Glomerular visceral epithelial cell (primary cell): ENCODE measurements at regions not wholly inside any gene's neighbourhood (a gene's known extent, or its start where the extent isn't known, plus 50 kb on each side); places are given as distances from the start of the nearest gene placed in this dataset.

ENCODE experiments used
- DNase-seq: peaks from one replicate; pipeline ENCODE4 v3.0.0-alpha.2; 2016; ENCODE audit errors: extremely low spot score

- DNase-seq, result no peak
Measured at GRCh38 chr4:41359836-41360213, 103.1 kb downstream of the UCHL1 start.

- DNase-seq, result peak; percentile 78
Measured at GRCh38 chr4:41360214-41360920, 103.6 kb downstream of the UCHL1 start.

- DNase-seq, result peak; percentile 56
Measured at GRCh38 chr4:41360921-41361793, 104.4 kb downstream of the UCHL1 start.

DNA sequence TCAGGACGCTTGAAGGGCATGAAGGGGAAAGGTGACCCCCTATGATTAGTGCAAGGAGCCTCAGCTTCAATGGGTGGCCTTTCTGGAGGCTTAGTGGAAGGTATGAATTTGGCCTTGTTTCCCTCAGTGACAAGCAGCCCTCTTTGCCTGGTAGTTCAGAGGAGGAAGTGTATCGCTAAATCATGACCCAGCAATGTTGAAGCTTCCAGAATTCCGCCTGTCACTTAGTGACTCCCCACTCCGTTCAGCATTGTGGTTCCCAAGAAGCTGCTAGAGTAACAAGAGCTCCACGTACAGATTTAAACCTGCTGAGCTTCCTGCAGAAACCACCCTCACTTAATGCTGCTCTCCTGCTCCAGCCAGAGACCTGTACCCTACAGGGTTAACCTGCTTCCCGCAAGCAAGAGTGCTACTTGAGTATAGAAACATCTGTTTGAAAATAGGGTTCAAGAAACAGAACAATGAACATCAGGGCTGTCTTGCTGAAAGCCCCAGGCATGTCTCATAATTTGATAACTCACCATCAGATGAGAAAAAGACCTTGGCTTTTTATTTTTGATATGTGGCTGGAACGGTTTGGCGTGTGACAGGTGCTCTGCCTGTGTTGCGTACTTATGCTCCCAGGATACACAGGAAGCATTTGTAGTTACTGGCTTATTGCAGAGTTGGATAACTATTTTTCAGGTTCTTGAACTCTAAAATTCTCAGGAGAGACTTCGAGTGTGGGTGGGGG, 105.2 kb downstream of the UCHL1 start:
- DNase-seq, result peak; percentile 32

GRCh38 chr4:41362621-41363383, 106.1 kb downstream of the UCHL1 start:
- no peak for DNase-seq

DNA sequence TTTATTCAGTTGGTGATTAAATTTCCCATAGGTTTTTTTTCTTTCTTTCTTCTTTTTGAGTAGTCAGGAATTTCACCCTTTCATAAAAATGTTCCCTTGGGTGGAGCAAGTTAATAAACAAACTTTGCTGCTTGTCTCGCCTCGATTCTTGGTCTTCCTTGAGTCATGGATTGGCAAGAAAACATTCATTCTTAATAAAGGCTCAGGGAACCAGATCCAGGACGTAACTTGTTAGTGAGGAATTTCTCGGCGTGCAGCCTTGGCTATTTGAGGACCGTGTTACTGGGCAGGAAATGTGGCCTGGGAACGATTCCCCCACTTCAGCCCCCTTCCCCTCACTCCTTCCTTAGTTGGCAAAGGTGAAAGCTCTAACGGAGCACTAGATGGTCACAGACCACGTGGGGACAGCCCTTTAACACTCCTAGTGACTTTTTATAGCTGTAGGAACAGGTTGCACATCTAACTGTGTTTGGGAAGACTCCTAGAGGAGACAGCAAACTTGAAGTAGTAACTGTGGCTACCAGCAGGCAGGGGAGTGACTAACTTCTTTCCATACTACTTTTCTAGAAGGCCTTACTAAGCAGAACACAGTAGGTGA, 106.8 kb downstream of the UCHL1 start:
- peak; percentile 58 for DNase-seq

DNA sequence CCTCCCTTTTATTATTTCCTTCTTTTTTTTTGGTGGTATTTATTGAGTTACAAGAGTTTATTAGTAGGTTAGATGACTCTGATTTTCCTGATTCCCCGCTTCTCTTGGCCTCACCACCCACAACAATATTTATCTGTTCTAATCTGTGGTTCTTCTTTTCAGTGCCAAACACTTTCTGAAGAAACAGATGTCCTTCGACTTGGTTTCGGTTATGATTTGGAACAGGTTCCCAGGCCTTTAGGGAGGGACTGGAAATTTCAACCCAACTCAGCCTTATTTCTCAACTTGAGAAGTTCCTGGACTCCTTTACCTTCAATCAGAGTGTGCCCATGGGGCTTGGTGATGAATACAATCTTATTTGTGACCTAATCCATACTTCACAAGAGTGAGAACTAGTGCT, 108.1 kb downstream of the UCHL1 start:
- DNase-seq, result no peak

- DNase-seq, result no peak
Measured at GRCh38 chr4:41365681-41366080, 109.0 kb downstream of the UCHL1 start.

DNA sequence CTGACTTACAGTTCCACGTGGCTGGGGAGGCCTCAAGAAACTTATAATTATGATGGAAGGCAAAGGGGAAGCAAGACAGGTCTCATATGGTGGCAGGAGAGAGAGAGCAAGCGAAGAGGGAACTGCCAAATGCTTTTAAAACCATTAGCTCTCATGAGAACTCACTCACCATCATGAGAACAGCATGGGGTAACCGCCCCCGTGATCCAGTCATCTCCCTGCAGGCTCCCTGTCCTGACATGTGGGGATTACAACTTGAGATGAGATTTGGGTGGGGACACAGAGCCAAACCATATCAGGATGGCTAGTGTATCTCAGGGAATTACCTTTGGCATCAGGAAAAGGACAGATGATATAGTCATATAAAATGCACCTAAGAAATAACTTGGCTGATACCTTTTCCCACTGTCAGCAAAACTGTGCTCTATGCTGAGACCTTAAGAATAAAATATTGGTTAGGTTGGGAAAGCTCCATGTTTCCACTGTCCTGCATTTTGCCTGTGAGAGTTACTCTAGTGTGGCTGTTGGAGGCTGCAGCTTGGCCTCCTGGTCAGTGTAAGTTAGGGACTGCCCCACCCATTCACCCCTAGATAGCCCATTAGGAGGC, 110.3 kb downstream of the UCHL1 start:
- no peak for DNase-seq

DNA sequence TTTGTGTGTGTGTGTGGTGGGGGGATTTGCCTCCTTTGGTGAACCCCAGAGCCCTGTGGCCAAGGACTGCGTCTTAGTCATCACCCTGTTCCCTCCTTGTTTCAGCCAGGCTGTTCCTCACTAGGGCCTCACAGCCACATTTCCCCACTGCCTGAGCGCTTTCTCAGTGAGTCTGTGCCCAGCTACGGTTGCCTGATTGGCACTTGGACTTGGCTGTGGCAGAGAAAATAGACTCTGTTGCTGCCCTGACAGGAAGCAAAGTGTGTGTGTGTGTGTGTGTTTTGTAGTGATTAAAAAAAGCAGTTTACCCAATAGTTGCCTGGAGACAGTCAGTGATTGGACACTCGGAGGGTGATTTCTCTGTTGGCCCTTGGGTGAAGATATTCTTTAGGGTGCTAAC, 113.0 kb downstream of the UCHL1 start:
- peak; percentile 41 for DNase-seq

GRCh38 chr4:41373221-41373620, 116.5 kb downstream of the UCHL1 start:
- no peak for DNase-seq

DNA sequence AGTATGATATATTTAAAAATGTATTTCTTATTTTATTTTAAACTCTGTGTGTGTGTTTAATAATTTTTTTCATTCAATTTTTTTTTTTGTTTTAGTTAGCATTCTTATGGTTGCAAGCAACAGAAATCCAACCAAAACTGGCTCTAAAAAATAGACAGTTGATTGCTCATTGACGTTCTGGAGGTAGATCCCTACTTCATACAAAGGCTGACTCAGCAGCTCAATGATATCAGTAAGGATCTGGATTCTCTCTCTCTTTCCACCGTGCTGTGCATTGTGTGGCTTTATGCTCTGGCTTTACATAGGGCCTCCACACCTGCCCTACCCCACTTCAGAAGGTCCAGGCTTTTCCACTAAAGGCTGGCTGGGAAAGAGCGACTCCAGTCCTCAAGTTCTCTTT, 117.8 kb downstream of the UCHL1 start:
- DNase-seq, result no peak

- no peak for DNase-seq
Measured at GRCh38 chr4:41375561-41375960, 118.8 kb downstream of the UCHL1 start.

DNA sequence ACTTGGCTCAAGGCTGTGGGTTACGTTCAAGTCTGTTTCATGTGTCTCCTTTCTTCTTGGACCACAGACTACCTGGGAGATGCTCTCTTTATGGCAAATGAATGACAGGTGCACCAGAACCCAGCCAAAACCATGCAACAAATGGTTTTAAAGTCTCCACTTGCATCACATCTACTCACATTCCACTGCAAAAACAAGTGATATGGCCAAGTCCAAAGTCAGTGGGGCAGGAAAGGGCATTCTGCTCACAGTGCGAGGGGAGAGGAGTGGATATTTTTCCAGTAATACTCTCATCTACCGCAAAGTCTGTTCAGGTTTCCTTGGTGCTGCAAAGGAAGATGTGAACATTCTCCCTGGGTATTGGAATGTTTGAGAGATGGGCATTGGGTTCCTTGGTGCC, 120.5 kb downstream of the UCHL1 start:
- no peak for DNase-seq

DNA sequence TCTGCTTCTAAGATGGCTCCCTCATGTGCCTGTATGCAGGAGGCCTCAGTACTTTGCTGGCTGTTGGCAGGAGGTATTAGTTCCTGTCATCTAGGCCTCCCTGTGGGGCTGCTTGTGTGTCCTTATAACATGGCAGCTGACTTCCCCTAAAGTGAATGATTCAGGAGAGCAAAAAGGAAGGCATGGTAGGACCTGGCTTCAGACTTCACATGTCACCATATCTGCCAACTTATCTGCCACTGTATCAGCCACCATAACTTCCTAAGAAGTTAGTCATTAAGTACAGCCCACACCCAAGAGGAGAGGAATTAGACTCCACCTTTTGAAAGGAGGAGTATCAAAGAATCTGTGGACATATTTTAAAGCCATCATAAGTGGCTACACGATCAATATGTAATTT, 122.5 kb downstream of the UCHL1 start:
- no peak for DNase-seq

- DNase-seq, result no peak
Measured at GRCh38 chr4:41380511-41381157, 123.9 kb downstream of the UCHL1 start.

GRCh38 chr4:41381384-41381783, 124.7 kb downstream of the UCHL1 start:
- DNase-seq, result no peak

GRCh38 chr4:41384992-41385391, 128.3 kb downstream of the UCHL1 start:
- no peak for DNase-seq

- DNase-seq, result no peak
Measured at GRCh38 chr4:41385481-41385880, 128.8 kb downstream of the UCHL1 start.

DNA sequence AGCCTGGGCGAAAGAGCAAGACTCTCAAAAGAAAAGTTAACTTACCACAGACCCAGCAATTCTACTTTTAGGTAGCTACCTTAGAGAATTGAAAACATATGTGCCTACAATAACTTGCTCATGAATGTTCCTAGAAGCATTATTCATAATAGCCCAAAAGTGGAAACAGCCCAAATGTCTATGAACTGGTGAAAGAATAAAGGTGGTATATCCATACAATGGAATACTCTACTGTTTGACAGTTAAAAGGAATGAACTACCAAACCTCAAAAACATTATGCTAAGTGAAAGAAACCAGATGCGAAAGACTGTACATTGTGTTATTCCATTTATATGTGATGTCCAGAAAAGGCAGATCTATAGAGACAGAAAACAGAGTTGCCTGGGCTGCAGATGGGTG, 131.4 kb downstream of the UCHL1 start:
- DNase-seq, result no peak
